HepG2 (cell line): ENCODE measurements at regions not wholly inside any gene's neighbourhood (a gene's known extent, or its start where the extent isn't known, plus 50 kb on each side); places are given as distances from the start of the nearest gene placed in this dataset.

Source experiments
- ATAC-seq: fragments of 200-7000 bp; cut with Tn5 transposase; 3 replicates; pipeline ENCODE4 v1.9.1; 2020; ENCODE audit warnings: mild to moderate bottlenecking, moderate library complexity
- BruUV-seq: library from RNA; stranded (reverse); fragments of 400-500 nt; replicated peaks from 2 replicates; lab custom pipeline; 2021; lab: Mats Ljungman, UMichigan
- CTCF ChIA-PET: fragments of 300-600 bp; formaldehyde crosslinking; extraction: SDS; loops from one replicate; lab custom pipeline; 2021; ENCODE audit warnings: low total read pairs, inconsistent platforms, low intra/inter-chr PET ratio; lab: Yijun Ruan, JAX
- POLR2A ChIA-PET: fragments of 350-600 bp; sonication (Branson Sonifier 250); formaldehyde crosslinking; loops from one replicate; lab custom pipeline; 2020; ENCODE audit warnings: antibody characterized with exemption, inconsistent platforms; lab: Yijun Ruan, JAX
- DNase-seq: peaks from one replicate; pipeline ENCODE4 v3.0.0-alpha.2; 2015; ENCODE audit warnings: low spot score
- FAIRE-seq: peaks from 3 replicates; lab custom pipeline; 2011; peaks lifted over from hg19 to GRCh38; lab: Jason Lieb, UNC
- H2AFZ ChIP-seq: one replicate; pipeline ENCODE4 v1.6.1; 2011; ENCODE audit warnings: low read length, inconsistent platforms
- H3K27ac ChIP-seq: fragments of 300-600 bp; 3 replicates; pipeline ENCODE4 v1.8.0; 2011; ENCODE audit warnings: mixed run types, mild to moderate bottlenecking, mixed read lengths, low read length, inconsistent platforms; ENCODE audit not compliant: insufficient read depth; ENCODE audit errors: extremely low read length
- H3K27me3 ChIP-seq, 2 experiments: fragments of 200-600 bp in 1 of 2; 2 replicates in 1 of 2; 3 replicates in 1 of 2; pipeline versions ENCODE4 v1.6.0 to v1.8.0; 2011; ENCODE audit warnings: low read length in 2 of 2, mild to moderate bottlenecking in 2 of 2, moderate library complexity in 2 of 2, inconsistent platforms in 1 of 2; ENCODE audit not compliant: insufficient read depth in 2 of 2, control insufficient read depth in 1 of 2
- H3K36me3 ChIP-seq, 2 experiments: fragments of 200-600 bp in 1 of 2; replicated peaks in 1 of 2; 2 replicates in 1 of 2; 3 replicates in 1 of 2; pipeline versions ENCODE4 v1.5.1 to v1.8.0; 2011; ENCODE audit warnings: low read length in 2 of 2, inconsistent platforms in 1 of 2; ENCODE audit not compliant: insufficient read depth in 2 of 2, control insufficient read depth in 1 of 2
- H3K4me1 ChIP-seq: 2 replicates; pipeline ENCODE4 v1.5.1; 2012; ENCODE audit warnings: low read length, inconsistent platforms; ENCODE audit not compliant: insufficient read depth
- H3K4me2 ChIP-seq: 2 replicates; pipeline ENCODE4 v1.6.0; 2011; ENCODE audit warnings: low read depth, low read length, inconsistent platforms
- H3K4me3 ChIP-seq, 3 experiments: fragments of 200-600 bp in 1 of 3; sonication (generic), shearing (Covaris generic) in 1 of 3; replicated peaks in 1 of 3; 2 replicates each; pipeline ENCODE4 v1.5.1; 2011 to 2016; ENCODE audit warnings: low read length in 3 of 3, inconsistent platforms in 2 of 3, low read depth in 2 of 3, mild to moderate bottlenecking in 2 of 3, control low read depth in 1 of 3, mixed read lengths in 1 of 3; ENCODE audit not compliant: insufficient read depth in 1 of 3
- H3K79me2 ChIP-seq: one replicate; pipeline ENCODE4 v1.6.1; 2011; ENCODE audit warnings: low read length, inconsistent platforms; ENCODE audit not compliant: insufficient read depth
- H3K9ac ChIP-seq: 2 replicates; pipeline ENCODE4 v1.6.0; 2011; ENCODE audit warnings: mild to moderate bottlenecking, low read depth, low read length, inconsistent platforms; ENCODE audit not compliant: insufficient read depth
- H3K9me3 ChIP-seq: 2 replicates; pipeline ENCODE4 v1.5.1; 2012; ENCODE audit warnings: mild to moderate bottlenecking, low read length
- H4K20me1 ChIP-seq: 2 replicates; pipeline ENCODE4 v1.6.0; 2011; ENCODE audit warnings: inconsistent platforms, mild to moderate bottlenecking, low read length, moderate library complexity; ENCODE audit not compliant: insufficient read depth
- ARID3A ChIP-seq: IDR thresholded peaks from 2 replicates; pipeline ENCODE4 v1.6.1; 2012; ENCODE audit warnings: low read depth, low read length, improper control_type of control experiment
- REST ChIP-seq, 2 experiments: IDR thresholded peaks; 2 replicates each; pipeline ENCODE4 v1.6.1; 2011 to 2012; ENCODE audit warnings: low read length in 2 of 2, borderline replicate concordance in 1 of 2, low read depth in 1 of 2, mild to moderate bottlenecking in 1 of 2, moderate library complexity in 1 of 2
- ZFP90 ChIP-seq: sonication (generic); formaldehyde crosslinking; IDR thresholded peaks from 2 replicates; pipeline ENCODE4 v1.8.0; 2022; ENCODE audit warnings: missing genetic modification reagents, mild to moderate bottlenecking, inconsistent platforms, borderline replicate concordance
- ZNF574 ChIP-seq: sonication (generic); formaldehyde crosslinking; IDR thresholded peaks from 2 replicates; pipeline ENCODE4 v1.4.0; 2020; ENCODE audit warnings: missing genetic modification reagents
- ZNF720 ChIP-seq: sonication (generic); formaldehyde crosslinking; IDR thresholded peaks from 2 replicates; pipeline ENCODE4 v1.4.0; 2020; ENCODE audit warnings: missing genetic modification reagents
- in situ Hi-C: cut with HindIII; loops from 2 replicates; pipeline ENCODE4 v1.10.0; 2017; ENCODE audit warnings: low pct_unique_long_range_greater_than_20kb; ENCODE audit not compliant: extremely low pct_ligation_motif_present
- intact Hi-C: fragments of 100-400 bp; cut with micrococcal nuclease; formaldehyde crosslinking; loops from one replicate; pipeline ENCODE4 v1.10.0; 2022; ENCODE audit not compliant: unreplicated experiment

GRCh38 chr3:107206141-107206540 lies 171.1 kb upstream of the CCDC54 start (continued):
- TF ChIP-seq ARID3A = no peak
- TF ChIP-seq ZNF720 (CRISPR knock-in tag) = no peak
- TF ChIP-seq REST (IDR thresholded peaks at IDR 0.05; ENCODE audit: borderline replicate concordance in 1 of 2, low read depth in 1 of 2, low read length in 2 of 2) = no peak

- TF ChIP-seq ZFP90 = no peak
- TF ChIP-seq ZNF574 (CRISPR knock-in tag) = no peak
- TF ChIP-seq, all 625 proteins: peak for 0
- Histone ChIP-seq H3K4me1 (no peaks in the 10 kb centered on the region), H3K79me2 (no peaks in the 10 kb centered on the region), H4K20me1 (no peaks in the 10 kb centered on the region), H3K9me3 (no peaks in the 10 kb centered on the region), H3K36me3 (no peaks in the 10 kb centered on the region), H3K4me2 (no peak overlapping the region), H3K4me3 (no peak overlapping the region), H3K27me3 (no peaks in the 10 kb centered on the region; a peak in 1 of 5 replicates), H2AFZ (no peak overlapping the region), H3K9ac (no peak overlapping the region), H3K27ac (no peak overlapping the region)
- CTCF ChIA-PET = no interaction called here
- no peak for ATAC-seq
- POLR2A ChIA-PET = no interaction called here
- intact Hi-C loops = no loop called here
- no TSS peak for BruUV-seq
- in situ Hi-C loops = no loop called here
- DNase-seq = no peak
- FAIRE-seq = no peak
These were observed 170.3 kb upstream of the CCDC54 start for GRCh38 chr3:107206945-107207344.
